Cardiac muscle cell (in vitro differentiated cells and primary cell): ENCODE measurements at regions not wholly inside any gene's neighbourhood (a gene's known extent, or its start where the extent isn't known, plus 50 kb on each side); places are given as distances from the start of the nearest gene placed in this dataset.
"Not testable (repeated sequence)": the region's sequence is repeated elsewhere in the genome, so short reads cannot be mapped to it uniquely, and the experiment has no call there.

Experiments
- DNase-seq, 2 donors: peaks; one replicate each; pipeline versions ENCODE4 v3.0.0 to v3.0.0-alpha.2; 2010 to 2017; ENCODE audit warnings: low read depth in 1 of 2, low spot score in 1 of 2
- H3K27ac ChIP-seq: fragments of 200-600 bp; sonication (generic); 2 replicates; pipeline ENCODE4 v1.5.1; 2016
- H3K27me3 ChIP-seq: fragments of 200-600 bp; sonication (generic); 2 replicates; pipeline ENCODE4 v1.6.0; 2016; ENCODE audit warnings: control low read depth
- H3K36me3 ChIP-seq: fragments of 200-600 bp; sonication (generic); 2 replicates; pipeline ENCODE4 v1.5.1; 2016; ENCODE audit warnings: control low read depth
- H3K4me1 ChIP-seq: fragments of 200-600 bp; sonication (generic); 2 replicates; pipeline ENCODE4 v1.8.1; 2017; ENCODE audit warnings: low read depth, mild to moderate bottlenecking, mixed run types
- H3K4me3 ChIP-seq: fragments of 200-600 bp; sonication (generic); 2 replicates; pipeline ENCODE4 v1.5.1; 2016; ENCODE audit warnings: mild to moderate bottlenecking
- H3K9me3 ChIP-seq: fragments of 200-600 bp; sonication (generic); 2 replicates; pipeline ENCODE4 v1.5.1; 2017; ENCODE audit warnings: low read depth, mild to moderate bottlenecking, control low read depth
- TF ChIP-seq, protein P1 (sequence below): IDR thresholded peaks from 2 replicates; pipeline ENCODE4 v1.5.1; 2012; ENCODE audit warnings: low read depth, mild to moderate bottlenecking, low read length

GRCh38 chr15:84360902-84361301 lies 125.3 kb downstream of the GOLGA6L4 start:
- not testable (repeated sequence) for H3K9me3 ChIP-seq, H3K27me3 ChIP-seq, H3K4me3 ChIP-seq, H3K36me3 ChIP-seq, DNase-seq, H3K27ac ChIP-seq, H3K4me1 ChIP-seq

GRCh38 chr15:84384421-84384820 lies 148.8 kb downstream of the GOLGA6L4 start:
- H3K9me3 ChIP-seq, H3K27me3 ChIP-seq, DNase-seq, H3K36me3 ChIP-seq, H3K27ac ChIP-seq, H3K4me3 ChIP-seq, H3K4me1 ChIP-seq: not testable (repeated sequence)

- no peak overlapping the region for H3K27ac ChIP-seq
- no peaks in the 10 kb centered on the region for H3K4me1 ChIP-seq
- H3K36me3 ChIP-seq = no peaks in the 10 kb centered on the region
- no peak for DNase-seq
- TF ChIP-seq, protein P1, sequence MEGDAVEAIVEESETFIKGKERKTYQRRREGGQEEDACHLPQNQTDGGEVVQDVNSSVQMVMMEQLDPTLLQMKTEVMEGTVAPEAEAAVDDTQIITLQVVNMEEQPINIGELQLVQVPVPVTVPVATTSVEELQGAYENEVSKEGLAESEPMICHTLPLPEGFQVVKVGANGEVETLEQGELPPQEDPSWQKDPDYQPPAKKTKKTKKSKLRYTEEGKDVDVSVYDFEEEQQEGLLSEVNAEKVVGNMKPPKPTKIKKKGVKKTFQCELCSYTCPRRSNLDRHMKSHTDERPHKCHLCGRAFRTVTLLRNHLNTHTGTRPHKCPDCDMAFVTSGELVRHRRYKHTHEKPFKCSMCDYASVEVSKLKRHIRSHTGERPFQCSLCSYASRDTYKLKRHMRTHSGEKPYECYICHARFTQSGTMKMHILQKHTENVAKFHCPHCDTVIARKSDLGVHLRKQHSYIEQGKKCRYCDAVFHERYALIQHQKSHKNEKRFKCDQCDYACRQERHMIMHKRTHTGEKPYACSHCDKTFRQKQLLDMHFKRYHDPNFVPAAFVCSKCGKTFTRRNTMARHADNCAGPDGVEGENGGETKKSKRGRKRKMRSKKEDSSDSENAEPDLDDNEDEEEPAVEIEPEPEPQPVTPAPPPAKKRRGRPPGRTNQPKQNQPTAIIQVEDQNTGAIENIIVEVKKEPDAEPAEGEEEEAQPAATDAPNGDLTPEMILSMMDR = no peak
- no peak overlapping the region for H3K4me3 ChIP-seq
- no peaks in the 10 kb centered on the region for H3K9me3 ChIP-seq
- no peaks in the 10 kb centered on the region for H3K27me3 ChIP-seq
These were observed 151.5 kb downstream of the GOLGA6L4 start for GRCh38 chr15:84387086-84387485.

GRCh38 chr15:84388201-84388600 lies 152.6 kb downstream of the GOLGA6L4 start:
- not testable (repeated sequence) for H3K4me3 ChIP-seq, H3K4me1 ChIP-seq, H3K27ac ChIP-seq, H3K36me3 ChIP-seq, H3K27me3 ChIP-seq, H3K9me3 ChIP-seq, DNase-seq

DNA sequence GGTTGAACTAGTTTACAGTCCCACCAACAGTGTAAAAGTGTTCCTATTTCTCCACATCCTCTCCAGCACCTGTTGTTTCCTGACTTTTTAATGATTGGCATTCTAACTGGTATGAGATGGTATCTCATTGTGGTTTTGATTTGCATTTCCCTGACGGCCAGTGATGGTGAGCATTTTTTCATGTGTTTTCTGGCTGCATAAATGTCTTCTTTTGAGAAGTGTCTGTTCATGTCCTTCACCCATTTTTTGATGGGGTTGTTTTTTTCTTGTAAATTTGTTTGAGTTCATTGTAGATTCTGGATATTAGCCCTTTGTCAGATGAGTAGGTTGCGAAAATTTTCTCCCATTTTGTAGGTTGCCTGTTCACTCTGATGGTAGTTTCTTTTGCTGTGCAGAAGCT lies 153.1 kb downstream of the GOLGA6L4 start:
- H3K27ac ChIP-seq, H3K4me3 ChIP-seq, H3K36me3 ChIP-seq, DNase-seq, H3K4me1 ChIP-seq, H3K9me3 ChIP-seq, H3K27me3 ChIP-seq: not testable (repeated sequence)

DNA sequence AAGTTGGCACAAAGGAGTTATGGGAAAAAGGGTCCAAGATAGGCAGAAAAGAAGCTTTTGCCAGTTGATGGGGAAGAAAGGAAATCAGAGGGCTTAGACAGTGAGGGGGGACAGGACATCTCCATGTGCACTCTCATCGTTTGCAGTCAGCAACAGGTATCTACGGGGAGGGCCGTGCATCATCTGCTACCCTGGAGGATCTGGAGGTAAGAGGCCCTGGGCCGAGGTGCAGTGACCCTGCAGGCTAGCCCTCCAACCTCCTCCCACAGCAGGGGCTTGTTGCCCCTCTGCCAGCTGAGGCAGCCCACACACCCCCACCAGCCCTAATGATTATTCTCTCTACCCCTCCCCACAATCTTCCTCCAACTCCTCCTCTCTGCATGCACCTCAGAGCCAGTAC lies 154.8 kb downstream of the GOLGA6L4 start:
- not testable (repeated sequence) for H3K27me3 ChIP-seq, H3K27ac ChIP-seq, H3K4me1 ChIP-seq, H3K9me3 ChIP-seq, H3K4me3 ChIP-seq, H3K36me3 ChIP-seq, DNase-seq

GRCh38 chr15:84391191-84391590 lies 155.6 kb downstream of the GOLGA6L4 start:
- no peak overlapping the region for H3K27ac ChIP-seq
- no peaks in the 10 kb centered on the region for H3K4me1 ChIP-seq
- no peaks in the 10 kb centered on the region for H3K9me3 ChIP-seq
- no peaks in the 10 kb centered on the region for H3K36me3 ChIP-seq
- DNase-seq = no peak
- no peak overlapping the region for H3K4me3 ChIP-seq
- H3K27me3 ChIP-seq = no peaks in the 10 kb centered on the region
- TF ChIP-seq, protein P1 = no peak

- DNase-seq, H3K9me3 ChIP-seq: not testable (repeated sequence)
These were observed 156.4 kb downstream of the GOLGA6L4 start for GRCh38 chr15:84392020-84392419.

DNA sequence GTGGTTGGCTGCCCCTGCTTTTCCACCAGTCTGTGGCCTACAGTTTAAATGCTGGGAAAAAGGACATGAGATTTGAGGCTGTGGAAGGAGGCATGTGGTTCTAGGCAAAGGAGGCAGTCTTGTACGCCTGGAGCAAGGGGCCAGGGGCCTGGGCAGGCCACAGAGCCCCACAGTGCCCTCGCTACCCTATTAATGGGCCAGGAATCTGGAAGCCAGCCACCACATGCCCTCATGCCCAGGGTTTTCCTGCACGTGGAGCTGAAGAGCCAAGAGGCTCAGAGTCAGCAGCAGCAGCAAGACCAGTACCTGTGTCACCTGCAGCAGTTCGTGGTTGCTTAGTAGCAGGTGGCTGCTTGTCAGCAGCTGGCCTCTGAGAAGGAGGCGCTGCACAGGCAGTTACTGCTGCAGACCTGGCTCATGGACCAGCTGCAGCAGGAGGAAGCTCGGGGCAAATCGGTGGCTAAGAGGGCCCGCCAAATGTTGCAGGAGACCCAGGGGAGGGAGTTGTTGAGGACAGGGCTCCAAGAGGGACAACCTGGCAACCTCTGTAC lies 157.9 kb downstream of the GOLGA6L4 start:
- H3K36me3 ChIP-seq, H3K4me3 ChIP-seq, H3K9me3 ChIP-seq, H3K27ac ChIP-seq, H3K27me3 ChIP-seq, DNase-seq, H3K4me1 ChIP-seq: not testable (repeated sequence)

More at GRCh38 chr15:84392020-84392419, 156.4 kb downstream of the GOLGA6L4 start:
- not testable (repeated sequence) for H3K27ac ChIP-seq, H3K27me3 ChIP-seq, H3K36me3 ChIP-seq, H3K4me1 ChIP-seq, H3K4me3 ChIP-seq

- H3K9me3 ChIP-seq, H3K4me1 ChIP-seq, DNase-seq, H3K27ac ChIP-seq, H3K27me3 ChIP-seq, H3K36me3 ChIP-seq, H3K4me3 ChIP-seq: not testable (repeated sequence)
These were observed 158.4 kb downstream of the GOLGA6L4 start for GRCh38 chr15:84393966-84394365.

- not testable (repeated sequence) for H3K9me3 ChIP-seq, H3K4me1 ChIP-seq, H3K27ac ChIP-seq, H3K4me3 ChIP-seq, H3K27me3 ChIP-seq, DNase-seq, H3K36me3 ChIP-seq
These were observed 159.8 kb downstream of the GOLGA6L4 start for GRCh38 chr15:84395384-84395783.

GRCh38 chr15:84395881-84396280 lies 160.3 kb downstream of the GOLGA6L4 start:
- H3K27ac ChIP-seq, H3K9me3 ChIP-seq, H3K4me1 ChIP-seq, H3K36me3 ChIP-seq, DNase-seq, H3K27me3 ChIP-seq, H3K4me3 ChIP-seq: not testable (repeated sequence)

DNA sequence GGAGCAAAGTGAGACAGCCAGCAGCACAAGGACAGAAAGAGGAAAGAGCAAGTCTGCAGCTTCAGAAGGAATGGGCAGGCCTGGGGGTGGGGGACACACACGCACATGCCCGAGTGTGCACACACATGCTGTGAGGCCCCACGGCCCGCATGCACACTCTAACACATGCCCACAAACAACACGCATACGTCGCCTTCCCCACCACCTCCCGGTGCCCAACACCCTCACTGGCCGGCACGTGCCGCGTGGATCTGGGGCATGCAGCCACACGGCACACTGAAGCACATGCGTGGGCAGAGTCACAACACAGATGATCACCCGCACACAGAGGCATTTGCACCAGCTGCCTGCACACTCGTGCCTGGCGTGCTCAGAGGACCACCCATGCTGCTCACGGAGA lies 161.5 kb downstream of the GOLGA6L4 start:
- not testable (repeated sequence) for H3K36me3 ChIP-seq, H3K27me3 ChIP-seq, H3K4me1 ChIP-seq, H3K27ac ChIP-seq, DNase-seq, H3K4me3 ChIP-seq, H3K9me3 ChIP-seq
